LNCaP clone FGC (cell line): ENCODE measurements at regions not wholly inside any gene's neighbourhood (a gene's known extent, or its start where the extent isn't known, plus 50 kb on each side); places are given as distances from the start of the nearest gene placed in this dataset.

ENCODE experiments used
- DNase-seq: peaks from one replicate; pipeline ENCODE4 v3.0.0-alpha.2; 2011; ENCODE audit warnings: low read depth
- H3K4me3 ChIP-seq: 2 replicates; pipeline ENCODE4 v1.5.1; 2011; ENCODE audit warnings: mild to moderate bottlenecking, low read depth, low read length, control low read depth
- TF ChIP-seq, protein P1 (sequence below): IDR thresholded peaks from 2 replicates; pipeline ENCODE4 v1.5.1; 2012; ENCODE audit warnings: mild to moderate bottlenecking; ENCODE audit not compliant: control insufficient read depth, insufficient read depth; ENCODE audit errors: extremely low read depth

DNA sequence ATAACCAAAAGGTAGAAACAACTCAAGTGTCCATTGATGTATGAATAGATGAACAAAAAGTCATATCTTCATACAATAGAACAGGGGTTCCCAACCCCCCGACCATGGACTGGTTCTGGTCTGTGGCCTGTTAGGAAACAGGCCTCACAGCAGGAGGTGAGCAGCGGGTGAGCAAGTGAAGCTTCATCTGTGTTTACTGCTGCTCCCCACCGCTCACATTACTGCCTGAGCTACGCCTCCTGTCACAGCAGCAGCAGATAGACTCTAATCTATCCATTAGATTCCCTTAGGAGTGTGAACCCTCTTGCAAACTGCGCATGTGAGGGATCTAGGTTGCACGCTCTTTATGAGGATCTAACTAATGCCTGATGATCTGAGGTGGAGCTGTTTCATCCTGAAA is 478.0 kb downstream of the BRINP1 start:
- H3K4me3 ChIP-seq = no peak overlapping the region
- TF ChIP-seq, protein P1, sequence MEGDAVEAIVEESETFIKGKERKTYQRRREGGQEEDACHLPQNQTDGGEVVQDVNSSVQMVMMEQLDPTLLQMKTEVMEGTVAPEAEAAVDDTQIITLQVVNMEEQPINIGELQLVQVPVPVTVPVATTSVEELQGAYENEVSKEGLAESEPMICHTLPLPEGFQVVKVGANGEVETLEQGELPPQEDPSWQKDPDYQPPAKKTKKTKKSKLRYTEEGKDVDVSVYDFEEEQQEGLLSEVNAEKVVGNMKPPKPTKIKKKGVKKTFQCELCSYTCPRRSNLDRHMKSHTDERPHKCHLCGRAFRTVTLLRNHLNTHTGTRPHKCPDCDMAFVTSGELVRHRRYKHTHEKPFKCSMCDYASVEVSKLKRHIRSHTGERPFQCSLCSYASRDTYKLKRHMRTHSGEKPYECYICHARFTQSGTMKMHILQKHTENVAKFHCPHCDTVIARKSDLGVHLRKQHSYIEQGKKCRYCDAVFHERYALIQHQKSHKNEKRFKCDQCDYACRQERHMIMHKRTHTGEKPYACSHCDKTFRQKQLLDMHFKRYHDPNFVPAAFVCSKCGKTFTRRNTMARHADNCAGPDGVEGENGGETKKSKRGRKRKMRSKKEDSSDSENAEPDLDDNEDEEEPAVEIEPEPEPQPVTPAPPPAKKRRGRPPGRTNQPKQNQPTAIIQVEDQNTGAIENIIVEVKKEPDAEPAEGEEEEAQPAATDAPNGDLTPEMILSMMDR = no peak
- DNase-seq = no peak

DNA sequence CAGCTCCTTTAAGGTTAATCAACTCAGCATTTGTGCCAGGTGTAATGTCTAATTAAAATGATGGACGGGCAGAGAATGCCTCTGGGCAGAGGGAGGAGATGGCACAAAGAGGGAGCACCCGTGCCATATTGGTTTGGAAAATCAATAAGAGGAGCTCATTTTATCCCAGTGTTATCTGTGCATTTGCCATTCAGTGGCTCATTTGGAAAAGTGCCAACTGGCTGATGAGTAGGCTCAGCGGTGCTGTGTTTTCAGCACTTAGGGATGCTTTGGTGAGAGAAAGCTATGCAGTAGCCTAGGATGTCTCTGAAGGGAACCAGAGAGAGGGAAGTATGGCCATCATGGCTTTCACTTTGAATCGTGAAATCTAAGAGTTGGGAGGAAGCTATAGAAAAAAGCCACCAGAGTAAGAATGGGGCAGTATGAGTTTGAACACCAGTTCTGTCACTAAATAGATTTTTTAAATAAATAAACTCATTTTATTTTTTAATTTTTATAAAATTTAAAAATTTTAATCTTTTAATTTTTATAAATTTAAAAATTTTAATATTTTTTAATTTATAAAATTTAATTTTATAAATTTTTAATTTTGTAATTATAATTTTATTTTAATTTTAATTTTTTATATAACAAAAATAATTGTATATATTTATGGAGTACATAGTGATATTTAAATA is 472.8 kb downstream of the BRINP1 start:
- TF ChIP-seq, protein P1 = no peak
- no peak for DNase-seq
- no peak overlapping the region for H3K4me3 ChIP-seq

DNA sequence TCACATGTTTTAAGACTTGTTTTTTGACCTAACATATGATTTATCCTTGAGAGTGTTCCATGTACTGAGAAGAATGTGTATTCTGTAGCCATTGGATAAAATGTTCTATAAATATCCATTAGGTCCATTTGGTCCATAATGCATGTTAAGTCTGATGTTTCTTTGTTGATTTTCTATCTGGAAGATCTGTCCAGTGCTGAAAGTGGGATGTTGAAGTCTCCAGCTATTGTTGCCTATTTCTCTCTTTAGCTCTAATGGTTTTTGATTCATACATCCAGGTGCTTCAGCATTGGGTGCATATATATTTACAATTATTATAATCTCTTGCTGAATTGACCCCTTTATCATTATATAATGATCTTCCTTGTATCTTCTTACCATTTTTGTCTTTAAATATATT is 451.1 kb downstream of the BRINP1 start:
- no peak for DNase-seq
- TF ChIP-seq, protein P1 = no peak
- no peak overlapping the region for H3K4me3 ChIP-seq

DNA sequence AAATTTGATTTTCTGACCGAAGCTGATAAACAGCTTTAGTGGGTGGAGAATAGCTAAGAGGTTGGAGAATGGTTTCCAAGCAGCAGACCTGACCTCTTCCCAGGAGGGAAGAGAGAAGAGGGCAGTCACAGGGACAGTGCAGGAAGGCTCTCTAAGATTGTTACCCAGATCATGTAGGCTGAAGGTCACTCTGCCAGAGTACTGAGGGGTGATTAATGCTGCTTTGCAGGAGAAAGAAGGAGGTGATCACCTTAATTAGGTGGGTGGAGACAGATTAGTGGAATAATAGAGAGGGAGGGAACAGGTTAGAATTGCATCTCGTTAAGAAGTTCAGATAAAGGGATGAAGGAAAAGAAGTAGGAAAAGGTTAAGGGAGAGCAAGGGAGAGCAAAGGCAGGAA is 440.5 kb downstream of the BRINP1 start:
- H3K4me3 ChIP-seq = no peak overlapping the region
- DNase-seq = no peak
- TF ChIP-seq, protein P1 = no peak

DNA sequence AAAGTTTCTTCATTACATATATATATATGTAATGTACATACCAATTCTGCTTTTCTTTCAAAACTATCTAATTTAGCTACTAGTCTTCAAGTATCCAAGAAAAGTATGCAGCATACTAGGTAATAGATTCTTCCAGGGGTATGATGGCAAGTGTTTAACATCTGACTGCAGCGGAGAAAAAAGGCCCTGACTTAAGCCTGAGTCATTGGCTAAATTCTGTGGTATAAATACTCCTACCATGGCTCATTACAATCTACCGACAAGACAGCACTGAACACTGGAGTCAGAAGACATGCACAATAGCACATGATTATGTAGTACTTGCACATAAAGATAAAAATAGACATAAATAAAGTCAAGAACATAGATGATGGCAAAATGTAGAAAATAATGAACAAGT is 439.9 kb downstream of the BRINP1 start:
- no peak for DNase-seq
- TF ChIP-seq, protein P1 = no peak

DNA sequence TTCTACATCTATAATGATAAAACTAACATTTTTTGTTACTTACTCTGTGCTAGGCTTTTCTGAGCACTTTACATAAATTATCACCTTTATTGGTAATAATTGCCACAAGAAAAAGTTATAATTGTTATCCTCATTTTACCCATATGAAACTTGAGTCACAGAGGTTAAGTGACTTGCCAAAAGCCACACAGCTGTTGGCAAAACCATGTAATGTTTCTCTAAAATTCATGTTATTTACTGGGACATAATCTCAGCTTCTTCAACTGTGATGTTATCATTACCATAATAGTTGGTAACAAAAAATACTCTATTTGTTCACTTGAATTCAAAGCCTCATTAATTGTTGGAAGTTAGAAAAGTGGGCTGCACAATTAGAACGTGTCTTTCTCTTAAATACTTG is 437.3 kb downstream of the BRINP1 start:
- TF ChIP-seq, protein P1 = no peak
- DNase-seq = no peak
- H3K4me3 ChIP-seq = no peak overlapping the region

More for the DNA sequence above, 439.9 kb downstream of the BRINP1 start:
- H3K4me3 ChIP-seq = no peak overlapping the region

DNA sequence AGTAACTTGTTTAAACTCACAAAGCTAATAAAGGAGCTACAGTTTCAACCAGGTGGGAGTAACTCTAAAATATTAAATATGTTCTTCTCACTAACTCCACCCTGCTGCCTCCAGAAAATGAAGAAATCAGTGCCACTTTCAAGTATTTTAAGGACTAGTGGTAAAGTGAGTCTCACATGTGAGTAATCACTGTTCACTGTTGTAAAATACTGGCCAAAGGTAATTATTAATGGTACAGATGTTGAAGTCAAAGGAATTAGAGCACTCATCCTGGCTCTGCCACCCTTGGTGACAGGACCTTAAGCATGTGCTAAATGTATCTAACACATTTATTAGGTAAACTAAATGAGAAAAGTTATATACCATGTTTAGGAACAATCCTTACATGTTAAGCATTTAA is 430.7 kb downstream of the BRINP1 start:
- H3K4me3 ChIP-seq = no peak overlapping the region
- no peak for DNase-seq
- TF ChIP-seq, protein P1 = no peak
